A549 (cell line): ENCODE measurements at regions not wholly inside any gene's neighbourhood (a gene's known extent, or its start where the extent isn't known, plus 50 kb on each side); places are given as distances from the start of the nearest gene placed in this dataset.

Experiments used
- ATAC-seq, 2 experiments: fragments of 200-7000 bp in 1 of 2; fragments of >200 bp in 1 of 2; cut with Nextera tagmentation in 1 of 2; cut with Tn5 transposase in 1 of 2; 3 replicates each; pipeline versions ENCODE4 v1.8.0 to v1.9.1; 2018 to 2020; ENCODE audit warnings: mild to moderate bottlenecking in 1 of 2, moderate library complexity in 1 of 2
- CTCF ChIA-PET: fragments of 300-600 bp; sonication (Branson Sonifier 250); formaldehyde crosslinking; extraction: SDS; loops from one replicate; lab custom pipeline; 2021; ENCODE audit warnings: antibody characterized with exemption, inconsistent platforms; lab: Yijun Ruan, JAX
- POLR2A ChIA-PET: fragments of 350-600 bp; formaldehyde crosslinking; extraction: SDS; loops from one replicate; lab custom pipeline; 2021; ENCODE audit warnings: antibody characterized with exemption, inconsistent platforms; lab: Yijun Ruan, JAX
- DNase-seq, 2 experiments: peaks; one replicate each; pipeline versions ENCODE4 v3.0.0 to v3.0.0-alpha.2; 2011 to 2016; ENCODE audit warnings: low read depth in 1 of 2, low spot score in 1 of 2
- FAIRE-seq: peaks from 2 replicates; lab custom pipeline; 2011; peaks lifted over from hg19 to GRCh38; lab: Jason Lieb, UNC
- H3K27ac ChIP-seq, 2 experiments: fragments of >200 bp; sonication (Bioruptor Twin); formaldehyde crosslinking; 3 replicates each; pipeline ENCODE4 v1.5.1; 2016 to 2017
- H3K4me1 ChIP-seq: fragments of >200 bp; sonication (Bioruptor Twin); formaldehyde crosslinking; 3 replicates; pipeline ENCODE4 v1.6.1; 2016
- H3K4me2 ChIP-seq: fragments of >200 bp; sonication (Bioruptor Twin); formaldehyde crosslinking; 3 replicates; pipeline ENCODE4 v1.6.1; 2016
- H3K4me3 ChIP-seq: fragments of >200 bp; sonication (Bioruptor Twin); formaldehyde crosslinking; 3 replicates; pipeline ENCODE4 v1.5.1; 2016
- H3K9me3 ChIP-seq: fragments of >200 bp; sonication (Bioruptor Twin); formaldehyde crosslinking; 3 replicates; pipeline ENCODE4 v1.6.1; 2016
- CEBPB ChIP-seq, 2 experiments: fragments of >200 bp in 1 of 2; sonication (Bioruptor Twin) in 1 of 2; formaldehyde crosslinking in 1 of 2; IDR thresholded peaks; 2 replicates each; pipeline ENCODE4 v1.6.1; 2012 to 2016
- EHMT2 ChIP-seq: fragments of 200-600 bp; sonication (generic); IDR thresholded peaks from 2 replicates; pipeline ENCODE4 v1.6.1; 2016; ENCODE audit warnings: antibody characterized with exemption, low read depth, mild to moderate bottlenecking, moderate library complexity
- EP300 ChIP-seq, 2 experiments: fragments of >200 bp; sonication (Bioruptor Twin); formaldehyde crosslinking; IDR thresholded peaks; 2 replicates in 1 of 2; 3 replicates in 1 of 2; pipeline ENCODE4 v1.6.1; 2016 to 2017
- FOSL2 ChIP-seq, 2 experiments: fragments of 450-650 bp in 1 of 2; fragments of >200 bp in 1 of 2; sonication (Bioruptor Twin) in 1 of 2; formaldehyde crosslinking; IDR thresholded peaks; 2 replicates each; pipeline versions ENCODE4 v1.5.0 to v1.6.1; 2016 to 2020; ENCODE audit warnings: mild to moderate bottlenecking in 1 of 2, moderate library complexity in 1 of 2
- HDAC2 ChIP-seq: fragments of 200-600 bp; sonication (generic); IDR thresholded peaks from 2 replicates; pipeline ENCODE4 v1.6.1; 2016
- HOXB13 ChIP-seq: fragments of 250-450 bp; sonication (Bioruptor Pico); IDR thresholded peaks from 2 replicates; pipeline ENCODE4 v1.5.0; 2020; ENCODE audit warnings: low read depth, mild to moderate bottlenecking, moderate library complexity
- HOXB5 ChIP-seq: fragments of 250-450 bp; sonication (Bioruptor Pico); IDR thresholded peaks from 2 replicates; pipeline ENCODE4 v1.5.0; 2020; ENCODE audit warnings: mild to moderate bottlenecking, moderate library complexity
- JUN ChIP-seq, 2 experiments: fragments of >200 bp; sonication (Bioruptor Twin); formaldehyde crosslinking; IDR thresholded peaks; 2 replicates in 1 of 2; 3 replicates in 1 of 2; pipeline ENCODE4 v1.6.1; 2016 to 2017
- JUNB ChIP-seq: fragments of >200 bp; sonication (Bioruptor Twin); formaldehyde crosslinking; IDR thresholded peaks from 2 replicates; pipeline ENCODE4 v1.6.1; 2016
- KDM1A ChIP-seq: fragments of 200-600 bp; sonication (generic); IDR thresholded peaks from 2 replicates; pipeline ENCODE4 v1.6.1; 2016; ENCODE audit warnings: low read depth, mild to moderate bottlenecking
- NFE2L2 ChIP-seq: fragments of 150-350 bp; conservative IDR thresholded peaks from 2 replicates; pipeline ENCODE4 v1.6.1; 2014; ENCODE audit warnings: low read length
- NPAS2 ChIP-seq: fragments of 250-450 bp; sonication (Bioruptor Pico); IDR thresholded peaks from 2 replicates; pipeline ENCODE4 v1.8.0; 2022; ENCODE audit warnings: mild to moderate bottlenecking, moderate library complexity, borderline replicate concordance
- POLR2AphosphoS2 ChIP-seq: conservative IDR thresholded peaks from 2 replicates; pipeline ENCODE4 v1.6.1; 2012; ENCODE audit warnings: low read length, improper control_type of control experiment, inconsistent platforms
- RAD21 ChIP-seq, 2 experiments: fragments of >200 bp in 1 of 2; sonication (Bioruptor Twin) in 1 of 2; formaldehyde crosslinking in 1 of 2; IDR thresholded peaks in 1 of 2; conservative IDR thresholded peaks in 1 of 2; 2 replicates in 1 of 2; 3 replicates in 1 of 2; pipeline ENCODE4 v1.6.1; 2012 to 2018; ENCODE audit warnings: inconsistent platforms in 1 of 2
- RCOR1 ChIP-seq: fragments of 150-350 bp; IDR thresholded peaks from 2 replicates; pipeline ENCODE4 v1.6.1; 2014; ENCODE audit warnings: antibody characterized with exemption, low read length, low read depth
- RNF2 ChIP-seq: fragments of 200-600 bp; sonication (generic); IDR thresholded peaks from 2 replicates; pipeline ENCODE4 v1.6.1; 2016; ENCODE audit warnings: low read depth, mild to moderate bottlenecking, antibody characterized with exemption, moderate library complexity, borderline replicate concordance
- SMC3 ChIP-seq: fragments of >200 bp; sonication (Bioruptor Twin); formaldehyde crosslinking; IDR thresholded peaks from 3 replicates; pipeline ENCODE4 v1.6.1; 2018; ENCODE audit warnings: inconsistent platforms
- ZC3H11A ChIP-seq: fragments of 450-650 bp; IDR thresholded peaks from 2 replicates; pipeline ENCODE4 v1.6.1; 2014; ENCODE audit warnings: antibody characterized with exemption, mild to moderate bottlenecking
- ZFP36 ChIP-seq: fragments of 450-650 bp; IDR thresholded peaks from 2 replicates; pipeline ENCODE4 v1.6.1; 2014; ENCODE audit warnings: borderline replicate concordance; ENCODE audit not compliant: partially characterized antibody
- WGBS: methylation state at CpG from one replicate; pipeline ENCODE4 v1.1.6; 2017; ENCODE audit errors: missing lambda C conversion rate; 5-methylcytosine and 5-hydroxymethylcytosine counted together
- TF ChIP-seq, protein P1 (sequence below): fragments of 250-450 bp; sonication (Bioruptor Pico); IDR thresholded peaks from 2 replicates; pipeline ENCODE4 v1.5.0; 2021; ENCODE audit warnings: mild to moderate bottlenecking, moderate library complexity, borderline replicate concordance
- TF ChIP-seq, protein P2 (sequence below): fragments of 150-350 bp; IDR thresholded peaks from 2 replicates; pipeline ENCODE4 v1.6.1; 2014; ENCODE audit warnings: low read depth, mild to moderate bottlenecking, low read length
- TF ChIP-seq, protein P3 (sequence below): fragments of 250-450 bp; sonication (Bioruptor Pico); IDR thresholded peaks from 2 replicates; pipeline ENCODE4 v1.5.0; 2020; ENCODE audit warnings: low read depth, mild to moderate bottlenecking, moderate library complexity

DNA sequence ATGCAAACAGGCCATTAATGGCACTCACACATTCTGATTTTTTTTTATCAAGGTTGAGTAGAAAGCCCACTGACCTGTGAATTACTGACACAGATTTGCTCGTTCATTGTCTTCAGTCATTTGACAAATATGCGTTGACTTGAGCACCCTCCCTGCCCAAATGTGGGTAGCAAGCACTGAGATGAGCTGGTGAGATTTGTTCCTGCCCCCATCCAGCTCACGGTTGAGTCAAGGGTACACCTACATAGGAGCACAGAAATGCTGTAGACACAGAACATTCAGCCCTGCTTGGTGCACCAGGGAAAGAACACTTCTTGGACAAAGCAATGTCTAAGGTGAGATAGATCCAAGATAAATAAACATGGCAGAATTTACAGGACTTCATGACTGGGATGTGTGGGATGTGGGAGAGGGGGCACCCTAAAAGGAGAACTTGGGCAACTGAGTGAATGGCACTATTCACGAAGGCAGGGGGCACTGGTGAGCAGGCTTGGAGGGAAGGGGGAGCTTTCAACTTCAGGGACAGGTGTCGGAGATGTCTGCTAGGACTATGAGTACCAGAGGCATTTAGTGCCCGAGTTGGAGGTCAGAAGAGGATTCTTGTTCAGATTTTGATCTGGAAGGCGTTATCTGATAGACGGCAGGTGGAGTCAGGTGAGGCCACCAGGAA lies 213.4 kb downstream of the VRK1 start:
- Histone ChIP-seq H3K4me1 (no peaks in the 10 kb centered on the region), H3K4me2 (no peak overlapping the region), H3K4me3 (no peak overlapping the region), H3K9me3 (no peaks in the 10 kb centered on the region), H3K27ac (no peak overlapping the region)
- ATAC-seq: no peak
- FAIRE-seq: no peak
- TF ChIP-seq, protein P1, sequence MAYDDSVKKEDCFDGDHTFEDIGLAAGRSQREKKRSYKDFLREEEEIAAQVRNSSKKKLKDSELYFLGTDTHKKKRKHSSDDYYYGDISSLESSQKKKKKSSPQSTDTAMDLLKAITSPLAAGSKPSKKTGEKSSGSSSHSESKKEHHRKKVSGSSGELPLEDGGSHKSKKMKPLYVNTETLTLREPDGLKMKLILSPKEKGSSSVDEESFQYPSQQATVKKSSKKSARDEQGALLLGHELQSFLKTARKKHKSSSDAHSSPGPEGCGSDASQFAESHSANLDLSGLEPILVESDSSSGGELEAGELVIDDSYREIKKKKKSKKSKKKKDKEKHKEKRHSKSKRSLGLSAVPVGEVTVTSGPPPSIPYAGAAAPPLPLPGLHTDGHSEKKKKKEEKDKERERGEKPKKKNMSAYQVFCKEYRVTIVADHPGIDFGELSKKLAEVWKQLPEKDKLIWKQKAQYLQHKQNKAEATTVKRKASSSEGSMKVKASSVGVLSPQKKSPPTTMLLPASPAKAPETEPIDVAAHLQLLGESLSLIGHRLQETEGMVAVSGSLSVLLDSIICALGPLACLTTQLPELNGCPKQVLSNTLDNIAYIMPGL (CRISPR knock-in tag): no peak
- TF ChIP-seq RAD21 (conservative IDR thresholded peaks at IDR 0.05 in 1 of 2, IDR thresholded peaks at IDR 0.05 in 1 of 2): peak in 1 of 2 experiments; percentile 9; a peak in 1 of 5 replicates
- ChIA-PET POLR2A (no interaction called here), CTCF (interaction anchor here (1.0 kb wide), 1 partner anchor 12 kb away, joined by 3 read pairs; no protein-coding TSS in a partner anchor)
- no peak for DNase-seq
- WGBS: 16% methylated on average over 8 of the region's 8 CpGs

DNA sequence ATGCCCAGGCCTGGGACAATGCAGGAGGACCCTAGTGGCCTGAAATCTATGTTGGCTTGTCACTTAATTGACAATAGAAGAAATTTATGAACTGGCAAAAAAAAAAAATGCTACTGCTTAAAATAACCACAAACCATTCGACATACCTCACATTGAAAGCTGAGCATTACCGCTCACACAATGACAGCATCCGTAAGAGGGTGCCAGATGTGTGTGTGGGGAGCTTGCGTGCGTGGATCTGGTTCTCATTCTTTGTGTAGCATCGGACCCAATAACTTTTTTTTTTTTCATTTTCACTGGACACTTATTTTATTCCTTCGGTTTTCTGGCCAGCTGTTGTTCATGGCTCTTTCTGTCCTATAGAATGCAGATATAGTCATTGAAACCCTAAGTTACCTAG lies 216.7 kb downstream of the VRK1 start:
- no peak overlapping the region for H3K4me3 ChIP-seq
- no peak overlapping the region for H3K27ac ChIP-seq
- ATAC-seq (no peak), FAIRE-seq (no peak)
- WGBS: 54% methylated on average over 7 of the region's 7 CpGs
- no peaks in the 10 kb centered on the region for H3K9me3 ChIP-seq
- POLR2A ChIA-PET: no interaction called here
- H3K4me2 ChIP-seq: no peak overlapping the region
- no peak for TF ChIP-seq ZC3H11A
- TF ChIP-seq, protein P2, sequence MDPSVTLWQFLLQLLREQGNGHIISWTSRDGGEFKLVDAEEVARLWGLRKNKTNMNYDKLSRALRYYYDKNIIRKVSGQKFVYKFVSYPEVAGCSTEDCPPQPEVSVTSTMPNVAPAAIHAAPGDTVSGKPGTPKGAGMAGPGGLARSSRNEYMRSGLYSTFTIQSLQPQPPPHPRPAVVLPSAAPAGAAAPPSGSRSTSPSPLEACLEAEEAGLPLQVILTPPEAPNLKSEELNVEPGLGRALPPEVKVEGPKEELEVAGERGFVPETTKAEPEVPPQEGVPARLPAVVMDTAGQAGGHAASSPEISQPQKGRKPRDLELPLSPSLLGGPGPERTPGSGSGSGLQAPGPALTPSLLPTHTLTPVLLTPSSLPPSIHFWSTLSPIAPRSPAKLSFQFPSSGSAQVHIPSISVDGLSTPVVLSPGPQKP: no peak
- TF ChIP-seq CEBPB (IDR thresholded peaks at IDR 0.05): no peak
- no peak for TF ChIP-seq RNF2
- no peak for TF ChIP-seq HOXB13 (CRISPR knock-in tag)
- TF ChIP-seq KDM1A: no peak
- no peak for TF ChIP-seq FOSL2 (IDR thresholded peaks at IDR 0.05)
- no peak for TF ChIP-seq FOSL2 (CRISPR knock-in tag; IDR thresholded peaks at IDR 0.05)
- no peak for TF ChIP-seq ZFP36
- no peak for TF ChIP-seq HOXB5 (CRISPR knock-in tag)
- no peak for TF ChIP-seq SMC3
- TF ChIP-seq, all 56 proteins: peak for 0
- CTCF ChIA-PET: no interaction called here
- H3K4me1 ChIP-seq: no peaks in the 10 kb centered on the region
- no peak for DNase-seq

DNA sequence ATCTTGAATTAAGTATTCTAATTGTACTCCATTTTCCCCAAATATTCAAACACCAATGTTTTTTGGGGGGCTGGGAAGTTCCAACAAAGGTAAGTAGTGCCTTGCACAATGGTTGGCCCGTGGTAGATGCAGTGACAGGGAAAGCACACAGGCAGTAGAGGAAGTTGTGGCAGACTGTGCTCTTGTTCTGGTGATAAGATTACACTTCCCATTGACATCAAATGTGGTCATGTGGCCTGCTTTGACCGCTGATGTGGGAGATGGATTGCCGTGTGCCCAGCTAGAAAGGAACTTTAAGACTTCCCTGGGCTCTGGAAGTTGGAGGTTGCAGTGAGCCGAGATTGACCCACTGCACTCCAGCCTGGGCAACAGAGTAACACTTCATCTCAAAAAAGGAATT lies 223.8 kb downstream of the VRK1 start:
- Histone ChIP-seq H3K4me3 (no peak overlapping the region), H3K4me2 (no peak overlapping the region), H3K9me3 (no peaks in the 10 kb centered on the region), H3K4me1 (no peaks in the 10 kb centered on the region), H3K27ac (no peak overlapping the region)
- ChIA-PET POLR2A (no interaction called here), CTCF (interaction anchor here (0.7 kb wide), 1 partner anchor 1886 kb away, joined by 4 read pairs; no protein-coding TSS in a partner anchor)
- FAIRE-seq (no peak), DNase-seq (no peak), ATAC-seq (no peak)
- TF ChIP-seq RNF2 (no peak), RCOR1 (no peak), HOXB13 (CRISPR knock-in tag) (no peak), NFE2L2 (no peak), POLR2AphosphoS2 (no peak), JUN (IDR thresholded peaks at IDR 0.05) (no peak), EHMT2 (no peak), ZFP36 (no peak), FOSL2 (IDR thresholded peaks at IDR 0.05) (no peak), FOSL2 (CRISPR knock-in tag; IDR thresholded peaks at IDR 0.05) (no peak), HDAC2 (no peak), JUNB (no peak), NPAS2 (no peak), RAD21 (conservative IDR thresholded peaks at IDR 0.05 in 1 of 2, IDR thresholded peaks at IDR 0.05 in 1 of 2) (no peak), EP300 (IDR thresholded peaks at IDR 0.05) (no peak)
- TF ChIP-seq, protein P3, sequence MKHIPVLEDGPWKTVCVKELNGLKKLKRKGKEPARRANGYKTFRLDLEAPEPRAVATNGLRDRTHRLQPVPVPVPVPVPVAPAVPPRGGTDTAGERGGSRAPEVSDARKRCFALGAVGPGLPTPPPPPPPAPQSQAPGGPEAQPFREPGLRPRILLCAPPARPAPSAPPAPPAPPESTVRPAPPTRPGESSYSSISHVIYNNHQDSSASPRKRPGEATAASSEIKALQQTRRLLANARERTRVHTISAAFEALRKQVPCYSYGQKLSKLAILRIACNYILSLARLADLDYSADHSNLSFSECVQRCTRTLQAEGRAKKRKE (CRISPR knock-in tag): no peak
- 33% methylated on average over 4 of the region's 4 CpGs for WGBS
